ENCODE measurements at regions not wholly inside any gene's neighbourhood (a gene's known extent, or its start where the extent isn't known, plus 50 kb on each side); places are given as distances from the start of the nearest gene placed in this dataset.

GRCh38 chr5:25458628-25459027 is 813.9 kb upstream of the CDH10 start:
- H3K27ac ChIP-seq (ENCODE audit: low read depth in 2 of 2, low read length in 1 of 2): no peak overlapping the region
- no peaks in the 10 kb centered on the region for H3K9me3 ChIP-seq
- H3K36me3 ChIP-seq (replicated peaks in 1 of 2; ENCODE audit: control insufficient read depth in 1 of 2, insufficient read depth in 2 of 2, low read length in 1 of 2): no peaks in the 10 kb centered on the region
- H3F3A ChIP-seq (replicated peaks; ENCODE audit: insufficient read depth): no peaks in the 10 kb centered on the region
- DNase-seq: no peak
- WGBS (ENCODE audit: low lambda C conversion rate): 0% methylated on average over 2 of the region's 2 CpGs
- H3K9me2 ChIP-seq: no peaks in the 10 kb centered on the region
- H3K27me3 ChIP-seq (ENCODE audit: insufficient read depth): no peaks in the 10 kb centered on the region
- TF ChIP-seq MXI1 (IDR thresholded peaks at IDR 0.05; ENCODE audit: low read depth, low read length) (no peak), REST (IDR thresholded peaks at IDR 0.05; ENCODE audit: low read depth, low read length) (no peak), CTCF (IDR thresholded peaks at IDR 0.05) (no peak), SMC3 (IDR thresholded peaks at IDR 0.05; ENCODE audit: low read depth, low read length) (no peak)
- no peak overlapping the region for H3K4me3 ChIP-seq (ENCODE audit: low read depth in 2 of 2, low read length in 1 of 2)
- no peaks in the 10 kb centered on the region for H4K20me1 ChIP-seq (ENCODE audit: insufficient read depth)
- H3K9ac ChIP-seq: no peak overlapping the region
- ChIA-PET POLR2A (no interaction called here), CTCF (no interaction called here)
- H3K4me1 ChIP-seq (ENCODE audit: control insufficient read depth in 1 of 2, insufficient read depth in 2 of 2, low read depth in 1 of 2, low read length in 1 of 2): no peaks in the 10 kb centered on the region
- no peak overlapping the region for H2AFZ ChIP-seq (ENCODE audit: low read depth)
- H3K4me2 ChIP-seq: no peak overlapping the region
- H3K79me2 ChIP-seq (ENCODE audit: insufficient read depth): no peaks in the 10 kb centered on the region

GRCh38 chr5:25453500-25453899 is 808.7 kb upstream of the CDH10 start:
- no peak for TF ChIP-seq CHD2 (IDR thresholded peaks at IDR 0.05; ENCODE audit: low read length, partially characterized antibody)
- no peak for TF ChIP-seq FOXM1 (IDR thresholded peaks at IDR 0.05; ENCODE audit: low read depth)
- no peak for TF ChIP-seq RAD21 (IDR thresholded peaks at IDR 0.05; ENCODE audit: low read length)
- TF ChIP-seq TAF1 (IDR thresholded peaks at IDR 0.05; ENCODE audit: borderline replicate concordance, low read depth, low read length): no peak
- no peak for TF ChIP-seq EZH2phosphoT487 (IDR thresholded peaks at IDR 0.05; ENCODE audit: borderline replicate concordance, low read depth)
- no peak for TF ChIP-seq FOXJ3 (CRISPR knock-in tag; IDR thresholded peaks at IDR 0.05)
- Histone ChIP-seq H3K9me3 (no peaks in the 10 kb centered on the region), H3K4me2 (no peak overlapping the region), H3K79me2 (ENCODE audit: insufficient read depth) (no peaks in the 10 kb centered on the region), H2AFZ (ENCODE audit: low read depth) (no peak overlapping the region), H3K9ac (no peak overlapping the region), H3K27ac (ENCODE audit: low read depth in 2 of 2, low read length in 1 of 2) (no peak overlapping the region), H4K20me1 (ENCODE audit: insufficient read depth) (no peaks in the 10 kb centered on the region), H3K9me2 (no peaks in the 10 kb centered on the region), H3K27me3 (ENCODE audit: insufficient read depth) (no peaks in the 10 kb centered on the region), H3K4me1 (ENCODE audit: control insufficient read depth in 1 of 2, insufficient read depth in 2 of 2, low read depth in 1 of 2, low read length in 1 of 2) (no peaks in the 10 kb centered on the region), H3K36me3 (replicated peaks in 1 of 2; ENCODE audit: control insufficient read depth in 1 of 2, insufficient read depth in 2 of 2, low read length in 1 of 2) (no peaks in the 10 kb centered on the region), H3K4me3 (ENCODE audit: low read depth in 2 of 2, low read length in 1 of 2) (no peak overlapping the region), H3F3A (replicated peaks; ENCODE audit: insufficient read depth) (no peaks in the 10 kb centered on the region)
- no peak for DNase-seq
- ChIA-PET POLR2A (no interaction called here), CTCF (no interaction called here)

Measured in SK-N-SH (cell line).